GM12878 (cell line): ENCODE measurements at regions not wholly inside any gene's neighbourhood (a gene's known extent, or its start where the extent isn't known, plus 50 kb on each side); places are given as distances from the start of the nearest gene placed in this dataset.

Experiments
- ATAC-seq: fragments of 200-7000 bp; cut with Tn5 transposase; 3 replicates; pipeline ENCODE4 v1.9.1; 2020; ENCODE audit warnings: mild to moderate bottlenecking, moderate library complexity
- BruUV-seq: library from RNA; stranded (reverse); fragments of 400-500 nt; replicated peaks from 2 replicates; lab custom pipeline; 2021; lab: Mats Ljungman, UMichigan
- CTCF ChIA-PET: fragments of 300-600 bp; sonication (Branson Sonifier 250); formaldehyde crosslinking; extraction: SDS; loops from one replicate; lab custom pipeline; 2021; ENCODE audit warnings: inconsistent platforms; lab: Yijun Ruan, JAX
- POLR2A ChIA-PET: fragments of 350-600 bp; formaldehyde crosslinking; extraction: SDS; loops from one replicate; lab custom pipeline; 2021; ENCODE audit warnings: inconsistent platforms; lab: Charles Lee
- RAD21 ChIA-PET: fragments of 300-600 bp; sonication (Branson Sonifier 250); formaldehyde crosslinking; loops from one replicate; lab custom pipeline; 2023; ENCODE audit warnings: antibody characterized with exemption; ENCODE audit not compliant: unreplicated experiment; lab: Charles Lee
- SMC1A ChIA-PET: fragments of 300-600 bp; sonication (Branson Sonifier 250); formaldehyde crosslinking; loops from one replicate; lab custom pipeline; 2023; ENCODE audit not compliant: unreplicated experiment, uncharacterized antibody; lab: Charles Lee
- DNase-seq: peaks from one replicate; pipeline ENCODE4 v3.0.0-alpha.2; 2011; ENCODE audit warnings: low read depth, low spot score
- FAIRE-seq: peaks from 3 replicates; lab custom pipeline; 2011; peaks lifted over from hg19 to GRCh38; lab: Jason Lieb, UNC
- H2AFZ ChIP-seq: 2 replicates; pipeline ENCODE4 v1.6.0; 2011; ENCODE audit warnings: low read depth, low read length, control low read depth; ENCODE audit not compliant: control insufficient read depth
- H3K27ac ChIP-seq: 2 replicates; pipeline ENCODE4 v1.5.1; 2011; ENCODE audit warnings: control low read depth; ENCODE audit not compliant: control insufficient read depth, insufficient read depth
- H3K27me3 ChIP-seq, 2 experiments: replicated peaks in 1 of 2; 2 replicates each; pipeline versions ENCODE4 v1.6.0 to v1.6.1; 2011; ENCODE audit warnings: low read length in 1 of 2; ENCODE audit not compliant: control insufficient read depth in 2 of 2, insufficient read depth in 2 of 2
- H3K36me3 ChIP-seq, 2 experiments: 2 replicates each; pipeline ENCODE4 v1.5.1; 2011; ENCODE audit warnings: low read length in 1 of 2; ENCODE audit not compliant: control insufficient read depth in 2 of 2, insufficient read depth in 2 of 2
- H3K4me1 ChIP-seq: 2 replicates; pipeline ENCODE4 v1.6.1; 2011; ENCODE audit warnings: mild to moderate bottlenecking, low read length, moderate library complexity, mixed read lengths; ENCODE audit not compliant: control insufficient read depth, insufficient read depth
- H3K4me2 ChIP-seq: 2 replicates; pipeline ENCODE4 v1.6.0; 2011; ENCODE audit warnings: control low read depth; ENCODE audit not compliant: control insufficient read depth, insufficient read depth
- H3K4me3 ChIP-seq: fragments of 200-600 bp; sonication (generic); 2 replicates; pipeline ENCODE4 v1.5.1; 2016
- H3K79me2 ChIP-seq: 2 replicates; pipeline ENCODE4 v1.6.0; 2011; ENCODE audit warnings: low read length; ENCODE audit not compliant: control insufficient read depth, insufficient read depth
- H3K9ac ChIP-seq: 2 replicates; pipeline ENCODE4 v1.8.0; 2011; ENCODE audit warnings: low read length, control low read depth, mixed read lengths; ENCODE audit not compliant: control insufficient read depth, insufficient read depth
- H3K9me3 ChIP-seq: replicated peaks from 3 replicates; pipeline ENCODE4 v1.5.1; 2011; ENCODE audit warnings: mild to moderate bottlenecking, low read length; ENCODE audit not compliant: control insufficient read depth, insufficient read depth
- H4K20me1 ChIP-seq: 2 replicates; pipeline ENCODE4 v1.6.0; 2011; ENCODE audit not compliant: control insufficient read depth, insufficient read depth
- BACH1 ChIP-seq: fragments of 450-650 bp; IDR thresholded peaks from 2 replicates; pipeline ENCODE4 v1.6.1; 2017; ENCODE audit warnings: mild to moderate bottlenecking, borderline replicate concordance
- BMI1 ChIP-seq: fragments of 450-650 bp; IDR thresholded peaks from 2 replicates; pipeline ENCODE4 v1.6.1; 2016; ENCODE audit warnings: mild to moderate bottlenecking, moderate library complexity, borderline replicate concordance
- JUNB ChIP-seq: IDR thresholded peaks from 2 replicates; pipeline ENCODE4 v1.6.1; 2016; ENCODE audit warnings: antibody characterized with exemption, mild to moderate bottlenecking
- NR2F1 ChIP-seq: fragments of 450-650 bp; conservative IDR thresholded peaks from 2 replicates; pipeline ENCODE4 v1.6.1; 2017; ENCODE audit warnings: mild to moderate bottlenecking
- RAD21 ChIP-seq: IDR thresholded peaks from 2 replicates; pipeline ENCODE4 v1.6.1; 2011; ENCODE audit warnings: mild to moderate bottlenecking, low read depth, low read length, moderate library complexity; ENCODE audit not compliant: insufficient read depth
- RELA ChIP-seq: fragments of 450-650 bp; IDR thresholded peaks from 2 replicates; pipeline ENCODE4 v1.8.0; 2014; ENCODE audit warnings: borderline replicate concordance; ENCODE audit not compliant: partially characterized antibody
- SUZ12 ChIP-seq: fragments of 200-600 bp; sonication (generic); IDR thresholded peaks from one replicate; pipeline ENCODE4 v1.6.1; 2018; ENCODE audit warnings: antibody characterized with exemption, mild to moderate bottlenecking; ENCODE audit not compliant: unreplicated experiment
- TARDBP ChIP-seq: IDR thresholded peaks from 2 replicates; pipeline ENCODE4 v1.6.1; 2016; ENCODE audit warnings: borderline replicate concordance
- TBL1XR1 ChIP-seq: IDR thresholded peaks from 2 replicates; pipeline ENCODE4 v1.6.1; 2012; ENCODE audit warnings: low read depth, low read length, improper control_type of control experiment
- YY1 ChIP-seq: IDR thresholded peaks from 2 replicates; pipeline ENCODE4 v1.6.1; 2011; ENCODE audit warnings: low read depth, mild to moderate bottlenecking, low read length
- WGBS: methylation state at CpG from one replicate; pipeline ENCODE4 v1.1.6; 2016; ENCODE audit warnings: low lambda C conversion rate; ENCODE audit not compliant: insufficient replicate concordance, insufficient coverage; ENCODE audit errors: missing lambda C conversion rate; 5-methylcytosine and 5-hydroxymethylcytosine counted together
- in situ Hi-C: fragments of 300-500 bp; cut with MboI; formaldehyde crosslinking; loops from 9 replicates; pipeline ENCODE4 v1.14.3; 2018; ENCODE audit warnings: mixed read lengths
- intact Hi-C: fragments of 100-400 bp; cut with micrococcal nuclease; formaldehyde crosslinking; loops from one replicate; pipeline ENCODE4 v1.14.2; 2022; ENCODE audit not compliant: unreplicated experiment
- TF ChIP-seq, protein P1 (sequence below): IDR thresholded peaks from 2 replicates; pipeline ENCODE4 v1.6.1; 2012; ENCODE audit warnings: improper control_type of control experiment, low read depth, low read length; ENCODE audit not compliant: insufficient replicate concordance

DNA sequence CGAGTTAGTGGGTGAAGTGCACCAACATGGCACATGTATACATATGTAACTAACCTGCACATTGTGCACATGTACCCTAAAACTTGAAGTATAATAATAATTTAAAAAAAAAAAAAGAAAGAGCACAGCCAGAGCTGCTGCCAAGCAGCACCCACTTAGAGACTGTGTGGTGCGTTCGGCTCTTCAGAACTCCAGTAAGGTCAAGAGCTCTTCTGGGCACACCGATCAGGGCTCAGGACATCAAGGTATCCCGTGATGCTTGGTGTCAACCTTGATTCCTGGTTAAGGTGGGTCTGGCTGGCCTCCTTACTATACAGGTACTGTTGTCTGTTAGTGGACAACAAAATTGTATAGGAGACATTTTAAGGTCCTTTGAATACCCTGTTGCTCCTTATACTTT, 385.7 kb upstream of the AKR1E2 start (continued):
- TF ChIP-seq, protein P1, sequence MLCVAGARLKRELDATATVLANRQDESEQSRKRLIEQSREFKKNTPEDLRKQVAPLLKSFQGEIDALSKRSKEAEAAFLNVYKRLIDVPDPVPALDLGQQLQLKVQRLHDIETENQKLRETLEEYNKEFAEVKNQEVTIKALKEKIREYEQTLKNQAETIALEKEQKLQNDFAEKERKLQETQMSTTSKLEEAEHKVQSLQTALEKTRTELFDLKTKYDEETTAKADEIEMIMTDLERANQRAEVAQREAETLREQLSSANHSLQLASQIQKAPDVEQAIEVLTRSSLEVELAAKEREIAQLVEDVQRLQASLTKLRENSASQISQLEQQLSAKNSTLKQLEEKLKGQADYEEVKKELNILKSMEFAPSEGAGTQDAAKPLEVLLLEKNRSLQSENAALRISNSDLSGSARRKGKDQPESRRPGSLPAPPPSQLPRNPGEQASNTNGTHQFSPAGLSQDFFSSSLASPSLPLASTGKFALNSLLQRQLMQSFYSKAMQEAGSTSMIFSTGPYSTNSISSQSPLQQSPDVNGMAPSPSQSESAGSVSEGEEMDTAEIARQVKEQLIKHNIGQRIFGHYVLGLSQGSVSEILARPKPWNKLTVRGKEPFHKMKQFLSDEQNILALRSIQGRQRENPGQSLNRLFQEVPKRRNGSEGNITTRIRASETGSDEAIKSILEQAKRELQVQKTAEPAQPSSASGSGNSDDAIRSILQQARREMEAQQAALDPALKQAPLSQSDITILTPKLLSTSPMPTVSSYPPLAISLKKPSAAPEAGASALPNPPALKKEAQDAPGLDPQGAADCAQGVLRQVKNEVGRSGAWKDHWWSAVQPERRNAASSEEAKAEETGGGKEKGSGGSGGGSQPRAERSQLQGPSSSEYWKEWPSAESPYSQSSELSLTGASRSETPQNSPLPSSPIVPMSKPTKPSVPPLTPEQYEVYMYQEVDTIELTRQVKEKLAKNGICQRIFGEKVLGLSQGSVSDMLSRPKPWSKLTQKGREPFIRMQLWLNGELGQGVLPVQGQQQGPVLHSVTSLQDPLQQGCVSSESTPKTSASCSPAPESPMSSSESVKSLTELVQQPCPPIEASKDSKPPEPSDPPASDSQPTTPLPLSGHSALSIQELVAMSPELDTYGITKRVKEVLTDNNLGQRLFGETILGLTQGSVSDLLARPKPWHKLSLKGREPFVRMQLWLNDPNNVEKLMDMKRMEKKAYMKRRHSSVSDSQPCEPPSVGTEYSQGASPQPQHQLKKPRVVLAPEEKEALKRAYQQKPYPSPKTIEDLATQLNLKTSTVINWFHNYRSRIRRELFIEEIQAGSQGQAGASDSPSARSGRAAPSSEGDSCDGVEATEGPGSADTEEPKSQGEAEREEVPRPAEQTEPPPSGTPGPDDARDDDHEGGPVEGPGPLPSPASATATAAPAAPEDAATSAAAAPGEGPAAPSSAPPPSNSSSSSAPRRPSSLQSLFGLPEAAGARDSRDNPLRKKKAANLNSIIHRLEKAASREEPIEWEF = no peak
- TF ChIP-seq BACH1 = no peak
- TF ChIP-seq TARDBP = no peak
- TF ChIP-seq NR2F1 = no peak
- TF ChIP-seq BMI1 = no peak
- TF ChIP-seq, all 136 proteins: peak for 0

DNA sequence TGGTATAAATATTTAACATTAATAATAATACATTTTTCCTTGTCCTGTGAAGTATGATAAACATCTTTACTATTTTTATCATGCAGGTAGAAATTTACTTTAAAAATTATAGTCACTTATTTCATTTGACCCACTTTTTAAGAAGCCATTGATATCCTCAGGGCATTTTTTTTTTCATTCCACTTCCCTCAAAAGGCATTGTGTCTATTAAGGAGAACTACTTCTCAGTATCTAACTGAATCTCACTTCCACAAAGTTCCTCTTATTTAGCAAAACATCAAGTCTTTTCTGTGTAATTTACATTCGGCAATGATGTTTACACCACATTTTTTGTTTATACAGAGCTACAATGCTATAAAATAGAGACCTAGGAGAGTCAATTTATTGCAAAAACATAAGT, 388.2 kb upstream of the AKR1E2 start:
- H3K9ac ChIP-seq = no peak overlapping the region
- no peaks in the 10 kb centered on the region; the same call in 2 of the 3 replicates for H3K9me3 ChIP-seq
- H3K4me3 ChIP-seq = no peak overlapping the region
- BruUV-seq = no TSS peak
- ATAC-seq (no peak), DNase-seq (no peak), FAIRE-seq (no peak)
- RAD21 ChIA-PET = no interaction called here
- 54% methylated on average over 1 of the region's 1 CpG for WGBS
- SMC1A ChIA-PET = no interaction called here
- no peak overlapping the region for H2AFZ ChIP-seq
- no peak for TF ChIP-seq TBL1XR1
- no peak for TF ChIP-seq RAD21
- TF ChIP-seq JUNB = no peak
- no peak for TF ChIP-seq RELA
- no peak for TF ChIP-seq YY1
- no peak for TF ChIP-seq SUZ12
- no peaks in the 10 kb centered on the region for H3K27me3 ChIP-seq
- H3K4me2 ChIP-seq = no peak overlapping the region
- H3K27ac ChIP-seq = no peak overlapping the region
- POLR2A ChIA-PET = no interaction called here
- in situ Hi-C loops = no loop called here
- intact Hi-C loops = no loop called here
- no peaks in the 10 kb centered on the region for H3K4me1 ChIP-seq
- H3K36me3 ChIP-seq = no peaks in the 10 kb centered on the region
- no peaks in the 10 kb centered on the region for H4K20me1 ChIP-seq
- CTCF ChIA-PET = no interaction called here
- H3K79me2 ChIP-seq = no peaks in the 10 kb centered on the region
